Heart right ventricle (tissue), 16 donors: ENCODE measurements at regions not wholly inside any gene's neighbourhood (a gene's known extent, or its start where the extent isn't known, plus 50 kb on each side); places are given as distances from the start of the nearest gene placed in this dataset.

Experiments used
- ATAC-seq, 8 donors: fragments of 200-7000 bp; cut with Tn5 transposase; one replicate each; pipeline ENCODE4 v1.9.1; 2020; ENCODE audit warnings: mild to moderate bottlenecking in 8 of 8, moderate library complexity in 8 of 8, moderate number of reproducible peaks in 1 of 8
- DNase-seq, 2 donors: peaks; one replicate each; pipeline ENCODE4 v3.0.0-alpha.2; 2020
- H3K27ac ChIP-seq, 10 donors: fragments of 200-600 bp; sonication (generic) in 2 of 10; one replicate each; pipeline versions ENCODE4 v1.5.0 to v1.8.0; 2020 to 2022; ENCODE audit warnings: mild to moderate bottlenecking in 3 of 10
- H3K27me3 ChIP-seq, 7 donors: fragments of 200-600 bp; one replicate each; pipeline ENCODE4 v1.8.0; 2021 to 2022; ENCODE audit warnings: mild to moderate bottlenecking in 2 of 7
- H3K36me3 ChIP-seq, 9 donors: fragments of 200-600 bp; sonication (generic) in 1 of 9; one replicate each; pipeline versions ENCODE4 v1.5.0 to v1.8.0; 2020 to 2022; ENCODE audit warnings: mild to moderate bottlenecking in 2 of 9
- H3K4me1 ChIP-seq, 9 donors: fragments of 200-600 bp; sonication (generic) in 1 of 9; one replicate each; pipeline versions ENCODE4 v1.5.0 to v1.8.0; 2020 to 2022; ENCODE audit warnings: mild to moderate bottlenecking in 4 of 9
- H3K4me3 ChIP-seq, 10 donors: fragments of 200-600 bp; sonication (generic) in 2 of 10; one replicate each; pipeline versions ENCODE4 v1.5.0 to v1.8.0; 2020 to 2022; ENCODE audit warnings: mild to moderate bottlenecking in 7 of 10, moderate library complexity in 2 of 10
- H3K9me3 ChIP-seq, 11 donors: fragments of 200-600 bp in 10 of 11; sonication (generic) in 2 of 11; one replicate each; pipeline versions ENCODE4 v1.5.0 to v1.8.0; 2013 to 2022; ENCODE audit warnings: mild to moderate bottlenecking in 2 of 11, control low read depth in 1 of 11, moderate library complexity in 1 of 11
- WGBS, 2 donors: extraction: QIAGEN DNeasy Blood & Tissue Kit; methylation state at CpG; one replicate each; pipeline ENCODE4 v1.1.7; 2013; ENCODE audit warnings: inconsistent platforms in 1 of 2; 5-methylcytosine and 5-hydroxymethylcytosine counted together
- intact Hi-C, 10 donors: fragments of 100-400 bp; cut with DNase I; formaldehyde crosslinking; loops; one replicate each; pipeline versions ENCODE4 v1.11.1 to v1.14.2; 2022
- TF ChIP-seq, protein P1 (sequence below), 9 donors: fragments of 200-600 bp; sonication (generic) in 2 of 9; IDR thresholded peaks; one replicate each; pipeline versions ENCODE4 v1.5.0 to v1.8.0; 2021 to 2022; ENCODE audit warnings: antibody characterized with exemption in 9 of 9, mild to moderate bottlenecking in 5 of 9, moderate library complexity in 1 of 9
- donor health status: Arrhythmogenic right ventricular cardiomyopathy.
- donor health status: ischemic (EF 13 %, LVEDD 7.1; RV severe dilation, severe dysfunction).
- donor health status: healthy with polysubstance abuse.
- donor health status: DM: no; HTN: yes; CAD: no.
- donor health status: DM: no; HTN: no; CAD: no.
- donor health status: ischemic (EF 25% LVEDD 6.9; RV normal size, moderate dysfunction).
- donor health status: ischemic (EF 25% LVEDD 5.7; RV mildly dilated, moderate dysfunction).
- donor health status: healthy.
- donor health status: DM: yes; HTN: yes; CAD: no.
- donor health status: Ischemic cardiomyopathy.
- donor health status: ischemic (EF 35%, LVEDD 5.7; RV mildly dilated, moderate dysfunction).
- donor health status: nonischemic (EF 11% LVEDD 7.7; RV severe dilation, severe dysfunction).
- donor health status: DM: yes; HTN: yes; CAD: no.
- donor health status: PGD.
- donor health status: ischemic (EF 29% LVEDD 5.4; RV normal size, mild dysfunction).
- donor health status: nonischemic (EF 23%, LVEDD 6.1; RV moderate dilation, normal function).

GRCh38 chr9:118992813-118993794 is 376.1 kb downstream of the BRINP1 start:
- DNase-seq (no peak), ATAC-seq (peak in 1 of 8 donors; percentile 37)
- intact Hi-C loops: loop anchor here in 3 of 10 donors (2.0 to 10.0 kb wide), 4 partner anchors 52 to 299 kb away; no protein-coding TSS in a partner anchor
- H3K27ac ChIP-seq: no peak overlapping the region
- 62 to 71% methylated on average over 15 of the region's 15 CpGs for WGBS, 2 donors
- no peaks in the 10 kb centered on the region for H3K27me3 ChIP-seq
- TF ChIP-seq, protein P1, sequence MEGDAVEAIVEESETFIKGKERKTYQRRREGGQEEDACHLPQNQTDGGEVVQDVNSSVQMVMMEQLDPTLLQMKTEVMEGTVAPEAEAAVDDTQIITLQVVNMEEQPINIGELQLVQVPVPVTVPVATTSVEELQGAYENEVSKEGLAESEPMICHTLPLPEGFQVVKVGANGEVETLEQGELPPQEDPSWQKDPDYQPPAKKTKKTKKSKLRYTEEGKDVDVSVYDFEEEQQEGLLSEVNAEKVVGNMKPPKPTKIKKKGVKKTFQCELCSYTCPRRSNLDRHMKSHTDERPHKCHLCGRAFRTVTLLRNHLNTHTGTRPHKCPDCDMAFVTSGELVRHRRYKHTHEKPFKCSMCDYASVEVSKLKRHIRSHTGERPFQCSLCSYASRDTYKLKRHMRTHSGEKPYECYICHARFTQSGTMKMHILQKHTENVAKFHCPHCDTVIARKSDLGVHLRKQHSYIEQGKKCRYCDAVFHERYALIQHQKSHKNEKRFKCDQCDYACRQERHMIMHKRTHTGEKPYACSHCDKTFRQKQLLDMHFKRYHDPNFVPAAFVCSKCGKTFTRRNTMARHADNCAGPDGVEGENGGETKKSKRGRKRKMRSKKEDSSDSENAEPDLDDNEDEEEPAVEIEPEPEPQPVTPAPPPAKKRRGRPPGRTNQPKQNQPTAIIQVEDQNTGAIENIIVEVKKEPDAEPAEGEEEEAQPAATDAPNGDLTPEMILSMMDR (IDR thresholded peaks at IDR 0.05): peak in 4 of 9 donors; percentile 16 to 23 (median 18)
- H3K36me3 ChIP-seq: no peaks in the 10 kb centered on the region
- peaks cover 0 to 25% (median 6%) of the 10 kb centered on the region in 9 donors for H3K4me1 ChIP-seq
- no peaks in the 10 kb centered on the region for H3K9me3 ChIP-seq
- H3K4me3 ChIP-seq: no peak overlapping the region

DNA sequence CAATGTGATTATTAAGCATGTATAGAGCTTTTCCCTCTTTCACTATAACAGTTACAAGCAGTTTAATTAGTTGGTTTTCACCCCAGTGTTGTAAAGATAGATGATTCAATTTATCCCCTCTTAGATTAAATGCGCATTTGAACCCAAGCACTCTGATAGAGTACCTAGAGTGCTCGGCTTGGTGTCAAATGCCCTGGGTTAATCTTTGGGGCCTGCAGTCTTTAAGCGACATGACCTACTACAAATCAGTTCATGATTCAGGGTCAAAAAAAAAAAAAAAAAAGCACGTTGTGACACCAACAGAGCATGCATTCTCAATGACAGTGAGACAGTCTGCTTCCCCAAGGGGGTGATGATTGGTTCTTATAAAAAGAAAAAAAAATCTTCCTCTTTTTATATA is 375.3 kb downstream of the BRINP1 start:
- peaks cover 0 to 25% (median 6%) of the 10 kb centered on the region in 9 donors for H3K4me1 ChIP-seq
- H3K9me3 ChIP-seq: no peaks in the 10 kb centered on the region
- no peaks in the 10 kb centered on the region for H3K27me3 ChIP-seq
- ATAC-seq (no peak), DNase-seq (no peak)
- TF ChIP-seq, protein P1 (IDR thresholded peaks at IDR 0.05): no peak
- no peak overlapping the region for H3K4me3 ChIP-seq
- H3K36me3 ChIP-seq: no peaks in the 10 kb centered on the region
- H3K27ac ChIP-seq: no peak overlapping the region
- intact Hi-C loops: loop anchor here in 3 of 10 donors (2.0 to 10.0 kb wide), 4 partner anchors 51 to 298 kb away; no protein-coding TSS in a partner anchor
- WGBS, 2 donors: 60 to 72% methylated on average over 4 of the region's 4 CpGs

- no peak for ATAC-seq
- TF ChIP-seq, protein P1 (IDR thresholded peaks at IDR 0.05): no peak
- peaks cover 0 to 29% (median 17%) of the 10 kb centered on the region in 9 donors for H3K4me1 ChIP-seq
- H3K27me3 ChIP-seq: no peaks in the 10 kb centered on the region
- no peaks in the 10 kb centered on the region for H3K9me3 ChIP-seq
- H3K36me3 ChIP-seq: no peaks in the 10 kb centered on the region
- no peak for DNase-seq
- H3K4me3 ChIP-seq: no peak overlapping the region
- H3K27ac ChIP-seq: peak overlapping the region in 2 of 10 donors; percentile 82 to 86
- WGBS, 2 donors: 93% methylated on average over 5 of the region's 5 CpGs
- intact Hi-C loops: no loop called here
Observed at GRCh38 chr9:119002491-119002890, 366.7 kb downstream of the BRINP1 start.

GRCh38 chr9:119003201-119003611 is 366.0 kb downstream of the BRINP1 start:
- H3K9me3 ChIP-seq: no peaks in the 10 kb centered on the region
- H3K4me3 ChIP-seq: no peak overlapping the region
- H3K36me3 ChIP-seq: no peaks in the 10 kb centered on the region
- H3K4me1 ChIP-seq: peaks cover 0 to 29% (median 17%) of the 10 kb centered on the region in 9 donors
- H3K27ac ChIP-seq: peak overlapping the region in 8 of 10 donors; percentile 39 to 86 (median 78)
- no peaks in the 10 kb centered on the region for H3K27me3 ChIP-seq
- no peak for DNase-seq
- TF ChIP-seq, protein P1 (IDR thresholded peaks at IDR 0.05): no peak
- intact Hi-C loops: no loop called here
- ATAC-seq: no peak
